ENCODE measurements at regions not wholly inside any gene's neighbourhood (a gene's known extent, or its start where the extent isn't known, plus 50 kb on each side); places are given as distances from the start of the nearest gene placed in this dataset.
"Not testable (repeated sequence)": the region's sequence is repeated elsewhere in the genome, so short reads cannot be mapped to it uniquely, and the experiment has no call there.

GRCh38 chr4:12122316-12122715, 693.6 kb upstream of the HS3ST1 start:
- TF ChIP-seq CTCF (IDR thresholded peaks at IDR 0.05), result no peak
- ATAC-seq (ENCODE audit: low FRiP score) (no peak), DNase-seq (ENCODE audit: low spot score) (no peak)

- DNase-seq (ENCODE audit: low spot score) (no peak), ATAC-seq (ENCODE audit: low FRiP score) (no peak)
- no peak for TF ChIP-seq CTCF (IDR thresholded peaks at IDR 0.05)
These were observed 692.3 kb upstream of the HS3ST1 start for GRCh38 chr4:12120968-12121367.

GRCh38 chr4:12118651-12119213, 690.0 kb upstream of the HS3ST1 start:
- ATAC-seq (ENCODE audit: low FRiP score), result peak; percentile 80
- TF ChIP-seq CTCF (IDR thresholded peaks at IDR 0.05), result no peak
- no peak for DNase-seq (ENCODE audit: low spot score)

GRCh38 chr4:12116009-12116552, 687.4 kb upstream of the HS3ST1 start:
- TF ChIP-seq CTCF (IDR thresholded peaks at IDR 0.05), result no peak
- DNase-seq (ENCODE audit: low spot score) (no peak), ATAC-seq (ENCODE audit: low FRiP score) (no peak)

- ATAC-seq (ENCODE audit: low FRiP score) (no peak), DNase-seq (ENCODE audit: low spot score) (no peak)
- TF ChIP-seq CTCF (IDR thresholded peaks at IDR 0.05), result no peak
These were observed 681.9 kb upstream of the HS3ST1 start for GRCh38 chr4:12110627-12111026.

- ATAC-seq (ENCODE audit: low FRiP score); DNase-seq (ENCODE audit: low spot score): not testable (repeated sequence)
These were observed 680.4 kb upstream of the HS3ST1 start for GRCh38 chr4:12109056-12109455.

- ATAC-seq (ENCODE audit: low FRiP score), result no peak
- no peak for TF ChIP-seq CTCF (IDR thresholded peaks at IDR 0.05)
- no peak for DNase-seq (ENCODE audit: low spot score)
These were observed 676.8 kb upstream of the HS3ST1 start for GRCh38 chr4:12105519-12105918.

GRCh38 chr4:12089920-12090319, 661.2 kb upstream of the HS3ST1 start:
- DNase-seq (ENCODE audit: low spot score), result not testable (repeated sequence)

More at GRCh38 chr4:12089920-12090319, 661.2 kb upstream of the HS3ST1 start:
- ATAC-seq (ENCODE audit: low FRiP score), result not testable (repeated sequence)
